Peyer's patch (tissue), 4 donors: ENCODE measurements at regions not wholly inside any gene's neighbourhood (a gene's known extent, or its start where the extent isn't known, plus 50 kb on each side); places are given as distances from the start of the nearest gene placed in this dataset.
"Not testable (repeated sequence)": the region's sequence is repeated elsewhere in the genome, so short reads cannot be mapped to it uniquely, and the experiment has no call there.

Experiments
- DNase-seq, 3 donors: peaks; one replicate each; pipeline ENCODE4 v3.0.0-alpha.2; 2017 to 2019
- H3K27ac ChIP-seq, 4 donors: fragments of 200-600 bp; sonication (generic); one replicate each; pipeline ENCODE4 v1.5.1; 2016 to 2019
- H3K27me3 ChIP-seq, 2 donors: fragments of 200-600 bp; sonication (generic); one replicate each; pipeline ENCODE4 v1.5.1; 2019
- H3K36me3 ChIP-seq, 3 donors: fragments of 200-600 bp; sonication (generic); one replicate each; pipeline ENCODE4 v1.5.1; 2016 to 2019
- H3K4me1 ChIP-seq, 4 donors: fragments of 200-600 bp; sonication (generic); one replicate each; pipeline ENCODE4 v1.5.1; 2016 to 2019
- H3K4me3 ChIP-seq, 4 donors: fragments of 200-600 bp; sonication (generic); 1 replicate in 3 of 4; 2 replicates in 1 of 4; pipeline ENCODE4 v1.5.1; 2016 to 2019; ENCODE audit warnings: mild to moderate bottlenecking in 1 of 4
- H3K9me3 ChIP-seq, 4 donors: fragments of 200-600 bp; sonication (generic); one replicate each; pipeline ENCODE4 v1.5.1; 2016 to 2019; ENCODE audit warnings: mild to moderate bottlenecking in 1 of 4
- CTCF ChIP-seq, 6 experiments: fragments of 450-650 bp in 4 of 6; fragments of 200-600 bp in 2 of 6; sonication (generic) in 1 of 6; IDR thresholded peaks; one replicate each; pipeline ENCODE4 v1.5.1; 2017 to 2019; ENCODE audit warnings: antibody characterized with exemption in 6 of 6, mild to moderate bottlenecking in 3 of 6, moderate library complexity in 1 of 6
- POLR2A ChIP-seq, 2 donors: fragments of 450-650 bp; IDR thresholded peaks; one replicate each; pipeline ENCODE4 v1.5.1; 2017; ENCODE audit warnings: antibody characterized with exemption in 2 of 2, mild to moderate bottlenecking in 2 of 2, moderate library complexity in 2 of 2

- Histone ChIP-seq H3K27ac (no peak overlapping the region), H3K4me3 (no peak overlapping the region), H3K36me3 (no peaks in the 10 kb centered on the region), H3K27me3 (no peaks in the 10 kb centered on the region), H3K9me3 (no peaks in the 10 kb centered on the region), H3K4me1 (no peaks in the 10 kb centered on the region)
- no peak for DNase-seq
- TF ChIP-seq CTCF (IDR thresholded peaks at IDR 0.05) (no peak), POLR2A (IDR thresholded peaks at IDR 0.05) (no peak)
Measured at GRCh38 chr7:131835141-131835540, 278.7 kb upstream of the PODXL start.

GRCh38 chr7:131830681-131831080 lies 274.3 kb upstream of the PODXL start:
- no peak for DNase-seq
- no peak overlapping the region for H3K27ac ChIP-seq
- H3K4me1 ChIP-seq: no peaks in the 10 kb centered on the region
- no peaks in the 10 kb centered on the region for H3K36me3 ChIP-seq
- no peaks in the 10 kb centered on the region for H3K27me3 ChIP-seq
- H3K9me3 ChIP-seq: no peaks in the 10 kb centered on the region
- H3K4me3 ChIP-seq: no peak overlapping the region
- TF ChIP-seq CTCF (IDR thresholded peaks at IDR 0.05): no peak
- TF ChIP-seq POLR2A (IDR thresholded peaks at IDR 0.05): no peak

GRCh38 chr7:131829947-131830558 lies 273.6 kb upstream of the PODXL start:
- no peak for TF ChIP-seq POLR2A (IDR thresholded peaks at IDR 0.05)
- no peak for TF ChIP-seq CTCF (IDR thresholded peaks at IDR 0.05)
- H3K4me1 ChIP-seq: no peaks in the 10 kb centered on the region
- H3K27me3 ChIP-seq: no peaks in the 10 kb centered on the region
- no peak for DNase-seq
- no peaks in the 10 kb centered on the region for H3K36me3 ChIP-seq
- H3K9me3 ChIP-seq: no peaks in the 10 kb centered on the region
- H3K4me3 ChIP-seq: no peak overlapping the region
- no peak overlapping the region for H3K27ac ChIP-seq

GRCh38 chr7:131827421-131827820 lies 271.0 kb upstream of the PODXL start:
- no peak for DNase-seq
- Histone ChIP-seq H3K4me1 (no peaks in the 10 kb centered on the region), H3K27me3 (no peaks in the 10 kb centered on the region), H3K27ac (peak overlapping the region in 1 of 4 donors; percentile 70), H3K9me3 (no peaks in the 10 kb centered on the region), H3K4me3 (no peak overlapping the region), H3K36me3 (no peaks in the 10 kb centered on the region)
- TF ChIP-seq POLR2A (IDR thresholded peaks at IDR 0.05) (no peak), CTCF (IDR thresholded peaks at IDR 0.05) (no peak)

- DNase-seq: no peak
Measured at GRCh38 chr7:131826960-131827359, 270.5 kb upstream of the PODXL start.

GRCh38 chr7:131823961-131824440 lies 267.6 kb upstream of the PODXL start:
- not testable (repeated sequence) for H3K4me1 ChIP-seq, DNase-seq, H3K9me3 ChIP-seq, H3K27ac ChIP-seq, H3K36me3 ChIP-seq, H3K27me3 ChIP-seq, H3K4me3 ChIP-seq

More at GRCh38 chr7:131826960-131827359, 270.5 kb upstream of the PODXL start:
- Histone ChIP-seq H3K36me3 (no peaks in the 10 kb centered on the region), H3K4me1 (no peaks in the 10 kb centered on the region), H3K27ac (peak overlapping the region in 1 of 4 donors; percentile 70), H3K9me3 (no peaks in the 10 kb centered on the region), H3K4me3 (no peak overlapping the region), H3K27me3 (no peaks in the 10 kb centered on the region)
- no peak for TF ChIP-seq POLR2A (IDR thresholded peaks at IDR 0.05)
- TF ChIP-seq CTCF (IDR thresholded peaks at IDR 0.05): no peak
